OCI-LY7 (cell line): ENCODE measurements at regions not wholly inside any gene's neighbourhood (a gene's known extent, or its start where the extent isn't known, plus 50 kb on each side); places are given as distances from the start of the nearest gene placed in this dataset.
"Not testable (repeated sequence)": the region's sequence is repeated elsewhere in the genome, so short reads cannot be mapped to it uniquely, and the experiment has no call there.

Source experiments
- BruUV-seq: library from RNA; stranded (reverse); fragments of 400-500 nt; replicated peaks from 2 replicates; lab custom pipeline; 2021; lab: Mats Ljungman, UMichigan
- CTCF ChIA-PET: fragments of 300-600 bp; sonication (Branson Sonifier 250); formaldehyde crosslinking; loops from one replicate; lab custom pipeline; 2022; ENCODE audit warnings: antibody characterized with exemption; ENCODE audit not compliant: unreplicated experiment; lab: Charles Lee
- POLR2A ChIA-PET: fragments of 300-600 bp; sonication (Branson Sonifier 250); formaldehyde crosslinking; loops from one replicate; lab custom pipeline; 2022; ENCODE audit warnings: antibody characterized with exemption; lab: Charles Lee
- DNase-seq: peaks from one replicate; pipeline ENCODE4 v3.0.0-alpha.2; 2015; ENCODE audit warnings: low spot score
- H2AFZ ChIP-seq: fragments of 200-600 bp; sonication (generic), shearing (Covaris generic); 2 replicates; pipeline ENCODE4 v1.6.1; 2014; ENCODE audit warnings: mild to moderate bottlenecking, antibody characterized with exemption, low read length, moderate library complexity
- H3K27ac ChIP-seq: fragments of 200-600 bp; sonication (generic); 2 replicates; pipeline ENCODE4 v1.5.1; 2014; ENCODE audit warnings: mixed run types, low read depth, mild to moderate bottlenecking, moderate library complexity, low read length, inconsistent platforms; ENCODE audit not compliant: poor library complexity, severe bottlenecking
- H3K36me3 ChIP-seq: fragments of 200-600 bp; sonication (generic); 2 replicates; pipeline ENCODE4 v1.6.1; 2014; ENCODE audit warnings: mild to moderate bottlenecking, antibody characterized with exemption, low read length, moderate library complexity, mixed read lengths; ENCODE audit not compliant: insufficient read depth
- H3K4me1 ChIP-seq: fragments of 200-600 bp; sonication (generic); 2 replicates; pipeline ENCODE4 v1.5.1; 2014; ENCODE audit warnings: mild to moderate bottlenecking, low read length; ENCODE audit not compliant: insufficient read depth, poor library complexity, severe bottlenecking
- H3K4me2 ChIP-seq: fragments of 200-600 bp; sonication (generic); 2 replicates; pipeline ENCODE4 v1.6.1; 2014; ENCODE audit warnings: mild to moderate bottlenecking, low read length
- H3K4me3 ChIP-seq: fragments of 200-600 bp; sonication (generic); 2 replicates; pipeline ENCODE4 v1.5.1; 2014; ENCODE audit warnings: mild to moderate bottlenecking, low read depth, low read length; ENCODE audit not compliant: poor library complexity, severe bottlenecking
- H3K79me2 ChIP-seq: fragments of 200-600 bp; sonication (generic); 2 replicates; pipeline ENCODE4 v1.6.1; 2016; ENCODE audit warnings: low read depth, mild to moderate bottlenecking, low read length, moderate library complexity, mixed read lengths; ENCODE audit not compliant: insufficient read depth
- H3K9me2 ChIP-seq: fragments of 200-600 bp; sonication (generic); 2 replicates; pipeline ENCODE4 v1.6.1; 2016; ENCODE audit warnings: mild to moderate bottlenecking, low read length, mixed read lengths; ENCODE audit not compliant: insufficient read depth
- H3K9me3 ChIP-seq: fragments of 200-600 bp; sonication (generic); 2 replicates; pipeline ENCODE4 v1.6.1; 2014; ENCODE audit warnings: mild to moderate bottlenecking, mixed run types, low read length, mixed read lengths
- H4K20me1 ChIP-seq: fragments of 200-600 bp; sonication (generic); 2 replicates; pipeline ENCODE4 v1.6.1; 2014; ENCODE audit warnings: mild to moderate bottlenecking, antibody characterized with exemption, low read length, moderate library complexity, mixed read lengths; ENCODE audit not compliant: insufficient read depth
- CTCF ChIP-seq: fragments of 200-600 bp; sonication (generic); conservative IDR thresholded peaks from 2 replicates; pipeline ENCODE4 v1.5.1; 2014; ENCODE audit warnings: mild to moderate bottlenecking, antibody characterized with exemption, low read length, moderate library complexity, mixed read lengths
- EZH2phosphoT487 ChIP-seq: fragments of 200-600 bp; sonication (generic); IDR thresholded peaks from 2 replicates; pipeline ENCODE4 v1.6.1; 2018; ENCODE audit warnings: low read depth, borderline replicate concordance, mild to moderate bottlenecking, mixed run types, antibody characterized with exemption, low read length, moderate library complexity, mixed read lengths
- intact Hi-C: fragments of 100-400 bp; cut with micrococcal nuclease; formaldehyde crosslinking; loops from one replicate; pipeline ENCODE4 v1.10.0; 2022; ENCODE audit not compliant: unreplicated experiment

- intact Hi-C loops: loop anchor here (5.0 kb wide), 1 partner anchor 1077 kb away; no protein-coding TSS in a partner anchor
- H3K4me3 ChIP-seq: no peak overlapping the region
- no peak for DNase-seq
- H3K4me1 ChIP-seq: no peaks in the 10 kb centered on the region
- ChIA-PET POLR2A (interaction anchor here (1.9 to 2.6 kb wide), 2 partner anchors 9 to 11 kb away, joined by 7 to 9 read pairs; no protein-coding TSS in a partner anchor), CTCF (no interaction called here)
- no peaks in the 10 kb centered on the region for H3K9me2 ChIP-seq
- BruUV-seq: no TSS peak
- no peak for TF ChIP-seq EZH2phosphoT487
- no peak for TF ChIP-seq CTCF
- H3K27ac ChIP-seq: no peak overlapping the region
- H4K20me1 ChIP-seq: no peaks in the 10 kb centered on the region
- no peak overlapping the region for H3K4me2 ChIP-seq
- no peaks in the 10 kb centered on the region for H3K36me3 ChIP-seq
- H3K9me3 ChIP-seq: no peaks in the 10 kb centered on the region
- H3K79me2 ChIP-seq: no peaks in the 10 kb centered on the region
- H2AFZ ChIP-seq: no peak overlapping the region
Measured at GRCh38 chr4:177494791-177495190, 52.6 kb upstream of the AGA start.

GRCh38 chr4:177495626-177496025, 53.4 kb upstream of the AGA start:
- H3K36me3 ChIP-seq, H4K20me1 ChIP-seq, BruUV-seq, H3K79me2 ChIP-seq, DNase-seq, H3K27ac ChIP-seq, H3K9me3 ChIP-seq, H3K4me3 ChIP-seq, H3K9me2 ChIP-seq, H3K4me2 ChIP-seq, intact Hi-C loops, POLR2A ChIA-PET, H3K4me1 ChIP-seq, H2AFZ ChIP-seq: not testable (repeated sequence)
- CTCF ChIA-PET: interaction anchor here (0.6 kb wide), 1 partner anchor 1440 kb away, joined by 3 read pairs; no protein-coding TSS in a partner anchor

GRCh38 chr4:177499537-177499936, 57.3 kb upstream of the AGA start:
- BruUV-seq: no TSS peak

More at GRCh38 chr4:177499537-177499936, 57.3 kb upstream of the AGA start:
- no peak overlapping the region for H2AFZ ChIP-seq
- H3K4me3 ChIP-seq: no peak overlapping the region
- CTCF ChIA-PET: no interaction called here
- H3K9me2 ChIP-seq: no peaks in the 10 kb centered on the region
- no peaks in the 10 kb centered on the region for H3K79me2 ChIP-seq
- H3K4me2 ChIP-seq: no peak overlapping the region
- no peaks in the 10 kb centered on the region for H3K4me1 ChIP-seq
- intact Hi-C loops: no loop called here
- H3K36me3 ChIP-seq: no peaks in the 10 kb centered on the region
- H3K27ac ChIP-seq: no peak overlapping the region
- H4K20me1 ChIP-seq: no peaks in the 10 kb centered on the region
- POLR2A ChIA-PET: no interaction called here
- no peaks in the 10 kb centered on the region for H3K9me3 ChIP-seq
- no peak for DNase-seq
- TF ChIP-seq EZH2phosphoT487: no peak
- TF ChIP-seq CTCF: no peak
